IMR-90 (cell line): ENCODE measurements at regions not wholly inside any gene's neighbourhood (a gene's known extent, or its start where the extent isn't known, plus 50 kb on each side); places are given as distances from the start of the nearest gene placed in this dataset.

Experiments used
- ATAC-seq: fragments of 200-7000 bp; cut with Tn5 transposase; 2 replicates; pipeline ENCODE4 v1.9.1; 2020; ENCODE audit warnings: low read depth, mild to moderate bottlenecking, moderate library complexity
- BruUV-seq: library from RNA; stranded (reverse); fragments of 400-500 nt; replicated peaks from 2 replicates; lab custom pipeline; 2021; lab: Mats Ljungman, UMichigan
- CTCF ChIA-PET: fragments of 300-600 bp; formaldehyde crosslinking; extraction: SDS; loops from one replicate; lab custom pipeline; 2021; ENCODE audit warnings: antibody characterized with exemption; lab: Yijun Ruan, JAX
- POLR2A ChIA-PET: fragments of 300-600 bp; sonication (Branson Sonifier 250); formaldehyde crosslinking; loops from one replicate; lab custom pipeline; 2022; ENCODE audit warnings: antibody characterized with exemption; ENCODE audit not compliant: unreplicated experiment; lab: Charles Lee
- DNase-seq: peaks from one replicate; pipeline ENCODE4 v3.0.0; 2013
- H2AFZ ChIP-seq: replicated peaks from 2 replicates; pipeline ENCODE3; 2013; ENCODE audit warnings: low read length, mild to moderate bottlenecking; ENCODE audit not compliant: poor library complexity
- H2AK5ac ChIP-seq: 2 replicates; pipeline ENCODE4 v1.6.1; 2013; ENCODE audit warnings: low read depth, low read length, inconsistent platforms
- H2AK9ac ChIP-seq: replicated peaks from 2 replicates; pipeline ENCODE3; 2013; ENCODE audit warnings: mild to moderate bottlenecking, low read depth, low read length, moderate library complexity; ENCODE audit not compliant: poor library complexity
- H2BK120ac ChIP-seq: 2 replicates; pipeline ENCODE4 v1.6.1; 2013; ENCODE audit warnings: low read depth, low read length, inconsistent platforms
- H2BK15ac ChIP-seq: 3 replicates; pipeline ENCODE4 v1.6.1; 2013; ENCODE audit warnings: low read depth, low read length, inconsistent platforms
- H2BK20ac ChIP-seq: 2 replicates; pipeline ENCODE4 v1.6.1; 2013; ENCODE audit warnings: low read depth, mild to moderate bottlenecking, inconsistent platforms, low read length, moderate library complexity
- H2BK5ac ChIP-seq: 2 replicates; pipeline ENCODE4 v1.6.1; 2013; ENCODE audit warnings: mild to moderate bottlenecking, low read depth, low read length, inconsistent platforms; ENCODE audit not compliant: poor library complexity, severe bottlenecking
- H3K14ac ChIP-seq: replicated peaks from 2 replicates; pipeline ENCODE4 v1.6.1; 2013; ENCODE audit warnings: low read depth, low read length, inconsistent platforms
- H3K18ac ChIP-seq: 2 replicates; pipeline ENCODE4 v1.6.1; 2013; ENCODE audit warnings: low read depth, low read length, control low read depth
- H3K23ac ChIP-seq: 2 replicates; pipeline ENCODE4 v1.6.1; 2013; ENCODE audit warnings: low read depth, low read length, inconsistent platforms
- H3K27ac ChIP-seq: 2 replicates; pipeline ENCODE4 v1.5.1; 2013; ENCODE audit warnings: mild to moderate bottlenecking, control low read depth, low read length; ENCODE audit not compliant: insufficient read depth
- H3K27me3 ChIP-seq: 2 replicates; pipeline ENCODE4 v1.6.1; 2013; ENCODE audit warnings: low read length; ENCODE audit not compliant: control insufficient read depth, insufficient read depth
- H3K36me3 ChIP-seq: 2 replicates; pipeline ENCODE4 v1.6.1; 2013; ENCODE audit warnings: low read length, mixed read lengths; ENCODE audit not compliant: control insufficient read depth, insufficient read depth
- H3K4ac ChIP-seq: 2 replicates; pipeline ENCODE4 v1.6.1; 2013; ENCODE audit warnings: low read depth, low read length, inconsistent platforms
- H3K4me1 ChIP-seq: 2 replicates; pipeline ENCODE4 v1.6.1; 2013; ENCODE audit warnings: low read length, mixed read lengths; ENCODE audit not compliant: control insufficient read depth, insufficient read depth
- H3K4me2 ChIP-seq: 2 replicates; pipeline ENCODE4 v1.6.1; 2013; ENCODE audit warnings: low read depth, mild to moderate bottlenecking, control low read depth, low read length, moderate library complexity
- H3K4me3 ChIP-seq: 2 replicates; pipeline ENCODE4 v1.5.1; 2013; ENCODE audit warnings: low read depth, mild to moderate bottlenecking, control low read depth, low read length, moderate library complexity; ENCODE audit not compliant: insufficient read depth
- H3K56ac ChIP-seq: 2 replicates; pipeline ENCODE4 v1.6.1; 2013; ENCODE audit warnings: low read length, inconsistent platforms; ENCODE audit not compliant: insufficient read depth; ENCODE audit errors: extremely low read depth
- H3K79me1 ChIP-seq, 2 experiments: 2 replicates each; pipeline ENCODE4 v1.6.1; 2013; ENCODE audit warnings: low read length in 2 of 2, inconsistent platforms in 1 of 2, low read depth in 1 of 2
- H3K9ac ChIP-seq: 2 replicates; pipeline ENCODE4 v1.6.1; 2013; ENCODE audit warnings: low read depth, low read length, control low read depth
- H3K9me1 ChIP-seq: 2 replicates; pipeline ENCODE4 v1.6.1; 2013; ENCODE audit warnings: low read length, inconsistent platforms; ENCODE audit not compliant: insufficient read depth
- H3K9me3 ChIP-seq: 2 replicates; pipeline ENCODE4 v1.6.1; 2013; ENCODE audit warnings: low read length; ENCODE audit not compliant: control insufficient read depth, insufficient read depth
- H4K20me1 ChIP-seq: 2 replicates; pipeline ENCODE4 v1.6.1; 2013; ENCODE audit warnings: low read length, inconsistent platforms; ENCODE audit not compliant: insufficient read depth
- H4K5ac ChIP-seq: 2 replicates; pipeline ENCODE4 v1.6.1; 2013; ENCODE audit warnings: mild to moderate bottlenecking, low read depth, low read length, control low read depth
- H4K8ac ChIP-seq, 2 experiments: 2 replicates each; pipeline ENCODE4 v1.6.1; 2013; ENCODE audit warnings: low read depth in 2 of 2, low read length in 2 of 2, control low read depth in 1 of 2, inconsistent platforms in 1 of 2
- H4K91ac ChIP-seq: 2 replicates; pipeline ENCODE4 v1.6.1; 2013; ENCODE audit warnings: low read depth, low read length, inconsistent platforms; ENCODE audit not compliant: insufficient read depth
- BHLHE40 ChIP-seq: fragments of 150-350 bp; IDR thresholded peaks from 2 replicates; pipeline ENCODE4 v1.6.1; 2016; ENCODE audit warnings: mild to moderate bottlenecking, low read depth, low read length
- CEBPB ChIP-seq: IDR thresholded peaks from 2 replicates; pipeline ENCODE4 v1.6.1; 2012; ENCODE audit warnings: low read depth, low read length, improper control_type of control experiment
- CHD1 ChIP-seq: IDR thresholded peaks from 2 replicates; pipeline ENCODE4 v1.6.1; 2012; ENCODE audit warnings: low read depth, low read length, improper control_type of control experiment
- CTCF ChIP-seq: conservative IDR thresholded peaks from 2 replicates; pipeline ENCODE4 v1.5.1; 2012; ENCODE audit warnings: mild to moderate bottlenecking, low read depth, low read length, improper control_type of control experiment
- ELK1 ChIP-seq: fragments of 150-350 bp; IDR thresholded peaks from 2 replicates; pipeline ENCODE4 v1.6.1; 2016; ENCODE audit warnings: low read depth, mild to moderate bottlenecking, low read length, moderate library complexity, borderline replicate concordance
- FOS ChIP-seq: fragments of 150-350 bp; IDR thresholded peaks from 2 replicates; pipeline ENCODE4 v1.6.1; 2016; ENCODE audit warnings: low read depth, low read length
- MAFK ChIP-seq: IDR thresholded peaks from 2 replicates; pipeline ENCODE4 v1.6.1; 2012; ENCODE audit warnings: low read depth, low read length, improper control_type of control experiment
- MAZ ChIP-seq: IDR thresholded peaks from 2 replicates; pipeline ENCODE4 v1.6.1; 2012; ENCODE audit warnings: low read depth, mild to moderate bottlenecking, low read length, improper control_type of control experiment, moderate library complexity, borderline replicate concordance
- MXI1 ChIP-seq: IDR thresholded peaks from 2 replicates; pipeline ENCODE4 v1.6.1; 2012; ENCODE audit warnings: low read depth, mild to moderate bottlenecking, low read length, moderate library complexity, borderline replicate concordance
- NFE2L2 ChIP-seq: fragments of 150-350 bp; IDR thresholded peaks from 2 replicates; pipeline ENCODE4 v1.6.1; 2016; ENCODE audit warnings: low read depth, mild to moderate bottlenecking, low read length
- POLR2A ChIP-seq: IDR thresholded peaks from 2 replicates; pipeline ENCODE4 v1.6.1; 2012; ENCODE audit warnings: mild to moderate bottlenecking, low read depth, low read length
- RAD21 ChIP-seq: IDR thresholded peaks from 2 replicates; pipeline ENCODE4 v1.6.1; 2012; ENCODE audit warnings: low read length, improper control_type of control experiment
- RCOR1 ChIP-seq: IDR thresholded peaks from 2 replicates; pipeline ENCODE4 v1.6.1; 2012; ENCODE audit warnings: mild to moderate bottlenecking, low read length, improper control_type of control experiment; ENCODE audit not compliant: insufficient replicate concordance
- RFX5 ChIP-seq: IDR thresholded peaks from 2 replicates; pipeline ENCODE4 v1.8.0; 2012; ENCODE audit warnings: low read depth, mild to moderate bottlenecking, low read length, moderate library complexity
- SMC3 ChIP-seq: fragments of 150-350 bp; IDR thresholded peaks from 2 replicates; pipeline ENCODE4 v1.6.1; 2016; ENCODE audit warnings: low read depth, mild to moderate bottlenecking, antibody characterized with exemption, low read length, moderate library complexity
- USF2 ChIP-seq: fragments of 150-350 bp; IDR thresholded peaks from 2 replicates; pipeline ENCODE4 v1.6.1; 2017; ENCODE audit warnings: mild to moderate bottlenecking, antibody characterized with exemption, low read length, low read depth
- WGBS, 2 experiments: methylation state at CpG; one replicate each; pipeline versions ENCODE4 v1.1.5 to v1.1.7; 2013; ENCODE audit warnings: missing lambda C conversion rate in 2 of 2; ENCODE audit not compliant: insufficient read length in 1 of 2; ENCODE audit errors: extremely low coverage in 2 of 2; 5-methylcytosine and 5-hydroxymethylcytosine counted together
- dilution Hi-C: fragments of 300-500 bp; cut with HindIII; formaldehyde crosslinking; loops from one replicate; pipeline ENCODE4 v1.14.3; 2018; ENCODE audit warnings: low sequenced_read_pairs; ENCODE audit not compliant: unreplicated experiment
- in situ Hi-C: fragments of 300-500 bp; cut with MboI; formaldehyde crosslinking; loops from 3 replicates; pipeline ENCODE4 v1.14.3; 2019; ENCODE audit warnings: low sequenced_read_pairs, inconsistent platforms, mixed read lengths
- intact Hi-C: fragments of 100-400 bp; cut with micrococcal nuclease; formaldehyde crosslinking; loops from 2 replicates; pipeline ENCODE4 v1.10.0; 2022

- Histone ChIP-seq H4K91ac (no peak overlapping the region), H2BK20ac (no peak overlapping the region), H3K4me1 (peaks cover 2% of the 10 kb centered on the region), H3K4me2 (no peak overlapping the region), H2AK5ac (no peak overlapping the region), H3K79me1 (no peaks in the 10 kb centered on the region), H3K27me3 (no peaks in the 10 kb centered on the region; the same call in 1 of the 2 replicates), H3K36me3 (no peaks in the 10 kb centered on the region), H3K9ac (no peak overlapping the region), H4K8ac (no peak overlapping the region), H3K56ac (no peak overlapping the region), H4K5ac (no peak overlapping the region), H2BK5ac (no peak overlapping the region), H2BK120ac (no peak overlapping the region), H2AK9ac (no peak overlapping the region), H3K14ac (no peak overlapping the region), H3K9me3 (no peaks in the 10 kb centered on the region), H3K9me1 (no peaks in the 10 kb centered on the region), H3K4me3 (no peak overlapping the region), H3K27ac (no peak overlapping the region), H3K23ac (no peak overlapping the region), H4K20me1 (no peaks in the 10 kb centered on the region), H2AFZ (no peak overlapping the region), H3K18ac (no peak overlapping the region), H3K4ac (no peak overlapping the region), H2BK15ac (no peak overlapping the region)
- in situ Hi-C loops = no loop called here
- dilution Hi-C loops = no loop called here
- no peak for DNase-seq
- ChIA-PET POLR2A (no interaction called here), CTCF (no interaction called here)
- intact Hi-C loops = no loop called here
- no TSS peak for BruUV-seq
- no CpG with 5 or more reads among the region's 4 CpGs for WGBS, 2 experiments
- no peak for ATAC-seq
- TF ChIP-seq RAD21 (no peak), MXI1 (no peak), FOS (no peak), SMC3 (no peak), MAZ (no peak), BHLHE40 (no peak), RFX5 (no peak), MAFK (no peak), CTCF (no peak), CEBPB (no peak), USF2 (no peak), CHD1 (no peak), NFE2L2 (no peak), RCOR1 (no peak), POLR2A (no peak), ELK1 (no peak)
These were observed 121.3 kb downstream of the C12orf75 start for GRCh38 chr12:105451798-105452197.
